HUDEP-2 (cell line): ENCODE measurements at regions not wholly inside any gene's neighbourhood (a gene's known extent, or its start where the extent isn't known, plus 50 kb on each side); places are given as distances from the start of the nearest gene placed in this dataset.

ENCODE experiments used
- DNase-seq, 76 experiments: peaks; one replicate each; lab custom pipeline; 2025; ENCODE audit not compliant: unreplicated experiment in 76 of 76; lab: John Stamatoyannopoulos, UW

- DNase-seq: no peak
Measured at GRCh38 chr5:163381832-163382231, 55.6 kb upstream of the CCNG1 start.

GRCh38 chr5:163383754-163384153 lies 53.6 kb upstream of the CCNG1 start:
- no peak for DNase-seq

GRCh38 chr5:163384669-163385068 lies 52.7 kb upstream of the CCNG1 start:
- no peak for DNase-seq

- DNase-seq: no peak
Measured at GRCh38 chr5:163385271-163385670, 52.1 kb upstream of the CCNG1 start.

- DNase-seq: no peak
Measured at GRCh38 chr5:163385824-163386223, 51.6 kb upstream of the CCNG1 start.

- no peak for DNase-seq
Measured at GRCh38 chr5:163386352-163386751, 51.0 kb upstream of the CCNG1 start.

GRCh38 chr5:163387589-163388343 lies 49.6 kb upstream of the CCNG1 start:
- no peak for DNase-seq
